ENCODE measurements at regions not wholly inside any gene's neighbourhood (a gene's known extent, or its start where the extent isn't known, plus 50 kb on each side); places are given as distances from the start of the nearest gene placed in this dataset.

DNA sequence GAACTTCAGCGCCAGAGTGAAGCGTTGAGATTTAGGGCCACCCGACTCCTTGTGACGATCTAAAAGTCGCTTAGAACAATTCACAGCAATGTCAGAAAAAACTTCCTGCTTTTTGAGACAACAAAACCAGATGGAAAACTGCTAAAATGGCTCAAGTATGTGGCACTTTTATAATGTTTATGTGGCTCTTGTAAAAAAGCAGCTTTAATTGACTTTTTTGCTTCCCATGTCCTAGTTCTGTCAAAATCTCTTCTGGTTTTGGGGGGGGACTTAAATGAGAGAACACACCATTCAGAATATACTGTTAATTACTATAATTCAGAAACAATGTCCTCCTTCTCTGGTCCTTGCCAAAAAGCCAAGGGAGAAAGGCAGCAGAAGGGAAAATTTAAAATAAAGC is 154.7 kb upstream of the LSM14A start:
- H3K27ac Mint-ChIP-seq, result peak overlapping the region in 1 of 3 experiments; percentile 10; a peak in 1 of 7 replicates
- no peaks in the 10 kb centered on the region for H3K4me1 Mint-ChIP-seq

More for the DNA sequence above, 154.7 kb upstream of the LSM14A start:
- Histone ChIP-seq H3K18ac (ENCODE audit: insufficient read length, low read depth, low read length) (no peak overlapping the region), H3K23me2 (ENCODE audit: insufficient read length, low read depth, low read length, poor library complexity, severe bottlenecking) (no peaks in the 10 kb centered on the region), H3K9ac (ENCODE audit: extremely low read depth, insufficient read length, low read length) (peak overlapping the region; percentile 8), H2BK12ac (ENCODE audit: insufficient read length, low read depth, low read length) (no peak overlapping the region), H2BK15ac (ENCODE audit: low read depth, low read length) (no peak overlapping the region), H3K79me1 (ENCODE audit: insufficient read depth, low read depth, low read length, poor library complexity, severe bottlenecking) (no peaks in the 10 kb centered on the region), H3K56ac (ENCODE audit: insufficient read length, low read depth, low read length) (no peak overlapping the region), H3T11ph (ENCODE audit: low read length) (no peak overlapping the region), H3K4ac (ENCODE audit: low read depth, low read length) (no peak overlapping the region), H2AK5ac (ENCODE audit: insufficient read length, low read length) (no peak overlapping the region), H2BK5ac (ENCODE audit: insufficient read length, low read length) (no peak overlapping the region), H4K8ac (replicated peaks; ENCODE audit: insufficient read length, low read depth, low read length) (no peak overlapping the region), H3K9me3 (ENCODE audit: control insufficient read depth, low read depth, low read length) (peaks cover under 1% of the 10 kb centered on the region), H3K14ac (ENCODE audit: insufficient read depth, low read length) (no peak overlapping the region), H3K27ac (ENCODE audit: insufficient read length, low read depth, low read length) (no peak overlapping the region), H3K27me3 (ENCODE audit: insufficient read depth, low read length) (no peaks in the 10 kb centered on the region), H2BK120ac (ENCODE audit: low read depth, low read length, poor library complexity, severe bottlenecking) (no peak overlapping the region), H3K4me2 (ENCODE audit: insufficient read depth, insufficient read length, low read length) (no peak overlapping the region), H3K79me2 (ENCODE audit: insufficient read depth, low read length) (no peaks in the 10 kb centered on the region), H2BK20ac (ENCODE audit: low read depth, low read length, poor library complexity, severe bottlenecking) (no peak overlapping the region), H4K20me1 (ENCODE audit: control insufficient read depth, insufficient read depth, insufficient read length) (no peaks in the 10 kb centered on the region), H2AFZ (ENCODE audit: low read length) (no peak overlapping the region), H3K4me1 (ENCODE audit: insufficient read depth, low read length) (no peaks in the 10 kb centered on the region), H4K91ac (ENCODE audit: insufficient read length, low read depth, low read length) (no peak overlapping the region), H3K23ac (ENCODE audit: insufficient read length, low read depth, low read length) (no peak overlapping the region), H4K5ac (ENCODE audit: insufficient read length, low read depth, low read length) (no peak overlapping the region)
- H3K27me3 Mint-ChIP-seq (ENCODE audit: low read depth), result peaks cover 7% of the 10 kb centered on the region
- H3K4me3 Mint-ChIP-seq, result no peak overlapping the region
- TF ChIP-seq, protein P1, sequence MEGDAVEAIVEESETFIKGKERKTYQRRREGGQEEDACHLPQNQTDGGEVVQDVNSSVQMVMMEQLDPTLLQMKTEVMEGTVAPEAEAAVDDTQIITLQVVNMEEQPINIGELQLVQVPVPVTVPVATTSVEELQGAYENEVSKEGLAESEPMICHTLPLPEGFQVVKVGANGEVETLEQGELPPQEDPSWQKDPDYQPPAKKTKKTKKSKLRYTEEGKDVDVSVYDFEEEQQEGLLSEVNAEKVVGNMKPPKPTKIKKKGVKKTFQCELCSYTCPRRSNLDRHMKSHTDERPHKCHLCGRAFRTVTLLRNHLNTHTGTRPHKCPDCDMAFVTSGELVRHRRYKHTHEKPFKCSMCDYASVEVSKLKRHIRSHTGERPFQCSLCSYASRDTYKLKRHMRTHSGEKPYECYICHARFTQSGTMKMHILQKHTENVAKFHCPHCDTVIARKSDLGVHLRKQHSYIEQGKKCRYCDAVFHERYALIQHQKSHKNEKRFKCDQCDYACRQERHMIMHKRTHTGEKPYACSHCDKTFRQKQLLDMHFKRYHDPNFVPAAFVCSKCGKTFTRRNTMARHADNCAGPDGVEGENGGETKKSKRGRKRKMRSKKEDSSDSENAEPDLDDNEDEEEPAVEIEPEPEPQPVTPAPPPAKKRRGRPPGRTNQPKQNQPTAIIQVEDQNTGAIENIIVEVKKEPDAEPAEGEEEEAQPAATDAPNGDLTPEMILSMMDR (conservative IDR thresholded peaks at IDR 0.05), result no peak
- H3K9me3 Mint-ChIP-seq, result peaks cover 12 to 14% of the 10 kb centered on the region in 2 experiments
- WGBS (ENCODE audit: extremely low coverage, insufficient read length, low lambda C conversion rate), result no CpG with 5 or more reads among the region's 5 CpGs
- DNase-seq, result no peak
- peaks cover 0 to 3% (median 3%) of the 10 kb centered on the region in 3 experiments; a peak in 3 of 7 replicates for H3K36me3 Mint-ChIP-seq (ENCODE audit: insufficient read depth in 1 of 3, low read depth in 3 of 3)

Data from H9 (cell line).